ENCODE measurements at regions not wholly inside any gene's neighbourhood (a gene's known extent, or its start where the extent isn't known, plus 50 kb on each side); places are given as distances from the start of the nearest gene placed in this dataset.

GRCh38 chrX:15165832-15166231, 104.1 kb downstream of the ASB9 start:
- TF ChIP-seq CTCF (IDR thresholded peaks at IDR 0.05; ENCODE audit: insufficient read depth, low read length, poor library complexity, severe bottlenecking) (no peak), EZH2phosphoT487 (conservative IDR thresholded peaks at IDR 0.05; ENCODE audit: low read length) (no peak)

All from SU-DHL-6 (cell line).